Keratinocyte (primary cell): ENCODE measurements at regions not wholly inside any gene's neighbourhood (a gene's known extent, or its start where the extent isn't known, plus 50 kb on each side); places are given as distances from the start of the nearest gene placed in this dataset.

Experiments used
- DNase-seq: peaks from one replicate; pipeline ENCODE4 v3.0.0-alpha.2; 2011; ENCODE audit warnings: low read depth, missing footprints, low spot score
- FAIRE-seq: peaks from 2 replicates; lab custom pipeline; 2011; peaks lifted over from hg19 to GRCh38; lab: Jason Lieb, UNC
- H2AFZ ChIP-seq: 2 replicates; pipeline ENCODE4 v1.6.0; 2012; ENCODE audit warnings: low read length, control low read depth, inconsistent platforms; ENCODE audit not compliant: control insufficient read depth
- H3K27ac ChIP-seq: 2 replicates; pipeline ENCODE4 v1.5.1; 2011; ENCODE audit warnings: low read length; ENCODE audit not compliant: control insufficient read depth, insufficient read depth
- H3K27me3 ChIP-seq: 3 replicates; pipeline ENCODE4 v1.6.0; 2011; ENCODE audit warnings: low read length; ENCODE audit not compliant: control insufficient read depth, insufficient read depth; ENCODE audit errors: extremely low read depth
- H3K36me3 ChIP-seq, 2 experiments: 2 replicates in 1 of 2; 3 replicates in 1 of 2; pipeline ENCODE4 v1.5.1; 2011; ENCODE audit warnings: low read length in 2 of 2, mild to moderate bottlenecking in 1 of 2; ENCODE audit not compliant: control insufficient read depth in 2 of 2, insufficient read depth in 2 of 2; ENCODE audit errors: extremely low read depth in 1 of 2
- H3K4me1 ChIP-seq: 3 replicates; pipeline ENCODE4 v1.5.1; 2011; ENCODE audit warnings: low read length; ENCODE audit not compliant: control insufficient read depth, insufficient read depth; ENCODE audit errors: extremely low read depth
- H3K4me2 ChIP-seq: 3 replicates; pipeline ENCODE4 v1.6.0; 2011; ENCODE audit warnings: low read depth, low read length; ENCODE audit not compliant: control insufficient read depth, insufficient read depth; ENCODE audit errors: extremely low read depth
- H3K4me3 ChIP-seq, 3 experiments: fragments of 200-600 bp in 1 of 3; sonication (generic) in 1 of 3; 2 replicates in 2 of 3; 3 replicates in 1 of 3; pipeline ENCODE4 v1.5.1; 2011 to 2016; ENCODE audit warnings: low read length in 3 of 3, mild to moderate bottlenecking in 3 of 3, control low read depth in 2 of 3, inconsistent platforms in 1 of 3, low read depth in 1 of 3, mixed read lengths in 1 of 3, mixed run types in 1 of 3, moderate library complexity in 1 of 3; ENCODE audit not compliant: control insufficient read depth in 2 of 3, insufficient read depth in 2 of 3; ENCODE audit errors: extremely low read depth in 1 of 3
- H3K79me2 ChIP-seq: 2 replicates; pipeline ENCODE4 v1.6.0; 2012; ENCODE audit warnings: low read length; ENCODE audit not compliant: control insufficient read depth, insufficient read depth
- H3K9ac ChIP-seq: 3 replicates; pipeline ENCODE4 v1.6.0; 2011; ENCODE audit warnings: low read length; ENCODE audit not compliant: control insufficient read depth, insufficient read depth; ENCODE audit errors: extremely low read depth
- H3K9me1 ChIP-seq: 3 replicates; pipeline ENCODE4 v1.6.0; 2011; ENCODE audit warnings: low read length; ENCODE audit not compliant: control insufficient read depth, insufficient read depth; ENCODE audit errors: extremely low read depth
- H3K9me3 ChIP-seq: 2 replicates; pipeline ENCODE4 v1.5.1; 2012; ENCODE audit warnings: low read depth, low read length; ENCODE audit not compliant: control insufficient read depth
- H4K20me1 ChIP-seq: 3 replicates; pipeline ENCODE4 v1.6.0; 2011; ENCODE audit warnings: low read length; ENCODE audit not compliant: control insufficient read depth, insufficient read depth; ENCODE audit errors: extremely low read depth
- CTCF ChIP-seq, 3 experiments: IDR thresholded peaks in 1 of 3; conservative IDR thresholded peaks in 1 of 3; optimal IDR thresholded peaks in 1 of 3; 2 replicates in 2 of 3; 3 replicates in 1 of 3; pipeline versions ENCODE3 to v1.5.1; 2011; ENCODE audit warnings: low read length in 3 of 3, mild to moderate bottlenecking in 3 of 3, moderate library complexity in 2 of 3, control low read depth in 1 of 3, inconsistent platforms in 1 of 3; ENCODE audit not compliant: insufficient read depth in 2 of 3; ENCODE audit errors: extremely low read depth in 1 of 3
- EZH2 ChIP-seq: IDR thresholded peaks from one replicate; pipeline ENCODE4 v1.6.1; 2012; ENCODE audit warnings: inconsistent platforms, mild to moderate bottlenecking, low read length, moderate library complexity
- dilution Hi-C: fragments of 300-500 bp; cut with MboI; formaldehyde crosslinking; loops from one replicate; pipeline ENCODE4 v1.7.0; 2020; ENCODE audit warnings: low sequenced_read_pairs; ENCODE audit not compliant: extremely low pct_ligation_motif_present

- no peak for DNase-seq
- TF ChIP-seq EZH2 (no peak), CTCF (optimal IDR thresholded peaks at IDR 0.05 in 1 of 3, IDR thresholded peaks at IDR 0.05 in 1 of 3, conservative IDR thresholded peaks at IDR 0.05 in 1 of 3; ENCODE audit: extremely low read depth in 1 of 3, insufficient read depth in 2 of 3, low read length in 3 of 3) (no peak)
- H3K4me3 ChIP-seq: no peak overlapping the region
- H3K9me1 ChIP-seq: no peaks in the 10 kb centered on the region
- dilution Hi-C loops: no loop called here
- H4K20me1 ChIP-seq: no peaks in the 10 kb centered on the region
- H3K27ac ChIP-seq: no peak overlapping the region
- no peak overlapping the region for H3K9ac ChIP-seq
- H3K36me3 ChIP-seq: no peaks in the 10 kb centered on the region
- H3K9me3 ChIP-seq: no peaks in the 10 kb centered on the region
- H3K79me2 ChIP-seq: no peaks in the 10 kb centered on the region
- no peak overlapping the region for H3K4me2 ChIP-seq
- H2AFZ ChIP-seq: no peak overlapping the region
- peaks cover 4% of the 10 kb centered on the region for H3K4me1 ChIP-seq
- no peak for FAIRE-seq
- H3K27me3 ChIP-seq: peaks cover 18% of the 10 kb centered on the region
These were observed 52.3 kb upstream of the SEC11C start for GRCh38 chr18:59087391-59087790.
